GM20000 (cell line): ENCODE measurements at regions not wholly inside any gene's neighbourhood (a gene's known extent, or its start where the extent isn't known, plus 50 kb on each side); places are given as distances from the start of the nearest gene placed in this dataset.

Source experiments
- DNase-seq: peaks from one replicate; pipeline ENCODE4 v3.0.0; 2012; ENCODE audit warnings: low spot score
- TF ChIP-seq, protein P1 (sequence below): IDR thresholded peaks from 2 replicates; pipeline ENCODE4 v1.5.1; 2012; ENCODE audit warnings: mild to moderate bottlenecking, control low read depth; ENCODE audit errors: extremely low read depth, missing control alignments

DNA sequence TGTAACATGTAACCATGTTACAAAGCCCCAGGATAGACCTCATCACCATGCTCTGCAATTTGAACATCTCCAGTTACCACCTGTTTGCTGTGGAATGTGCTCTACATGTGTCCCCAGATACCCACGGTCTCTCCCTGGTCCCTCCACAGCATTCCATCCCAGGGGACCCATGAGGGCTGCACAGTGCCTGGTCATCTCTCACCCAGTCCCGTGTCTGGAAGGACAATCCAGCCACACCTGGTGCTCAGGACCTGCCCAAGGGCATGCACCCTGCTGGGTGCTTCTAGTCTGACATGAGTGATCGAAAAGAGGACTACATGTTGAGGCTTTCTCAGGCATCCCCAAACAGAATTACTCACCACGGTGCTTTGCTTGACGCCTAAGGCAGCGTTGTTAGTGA, 119.6 kb upstream of the ATP10A start:
- TF ChIP-seq, protein P1, sequence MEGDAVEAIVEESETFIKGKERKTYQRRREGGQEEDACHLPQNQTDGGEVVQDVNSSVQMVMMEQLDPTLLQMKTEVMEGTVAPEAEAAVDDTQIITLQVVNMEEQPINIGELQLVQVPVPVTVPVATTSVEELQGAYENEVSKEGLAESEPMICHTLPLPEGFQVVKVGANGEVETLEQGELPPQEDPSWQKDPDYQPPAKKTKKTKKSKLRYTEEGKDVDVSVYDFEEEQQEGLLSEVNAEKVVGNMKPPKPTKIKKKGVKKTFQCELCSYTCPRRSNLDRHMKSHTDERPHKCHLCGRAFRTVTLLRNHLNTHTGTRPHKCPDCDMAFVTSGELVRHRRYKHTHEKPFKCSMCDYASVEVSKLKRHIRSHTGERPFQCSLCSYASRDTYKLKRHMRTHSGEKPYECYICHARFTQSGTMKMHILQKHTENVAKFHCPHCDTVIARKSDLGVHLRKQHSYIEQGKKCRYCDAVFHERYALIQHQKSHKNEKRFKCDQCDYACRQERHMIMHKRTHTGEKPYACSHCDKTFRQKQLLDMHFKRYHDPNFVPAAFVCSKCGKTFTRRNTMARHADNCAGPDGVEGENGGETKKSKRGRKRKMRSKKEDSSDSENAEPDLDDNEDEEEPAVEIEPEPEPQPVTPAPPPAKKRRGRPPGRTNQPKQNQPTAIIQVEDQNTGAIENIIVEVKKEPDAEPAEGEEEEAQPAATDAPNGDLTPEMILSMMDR = no peak
- no peak for DNase-seq

DNA sequence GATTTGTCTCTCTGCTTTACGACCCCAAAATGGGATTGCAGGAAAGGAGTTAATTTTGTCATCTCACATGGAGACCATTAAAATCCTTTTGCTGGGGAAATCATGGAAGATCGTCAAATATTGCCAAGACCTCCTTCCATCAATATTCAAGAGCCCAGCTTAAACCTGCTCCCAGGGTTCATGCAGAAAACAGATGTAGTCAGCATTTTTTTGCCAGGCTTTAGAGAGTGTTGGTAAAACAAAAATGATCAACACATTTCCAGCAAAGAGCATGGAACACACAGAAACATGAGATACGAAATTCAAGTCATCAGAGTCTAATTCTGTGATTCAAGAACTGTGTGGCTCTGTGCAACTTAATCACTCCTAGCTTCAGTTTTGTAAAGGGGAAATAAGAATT, 118.0 kb upstream of the ATP10A start:
- DNase-seq = no peak
- TF ChIP-seq, protein P1 = no peak

- TF ChIP-seq, protein P1 = no peak
- no peak for DNase-seq
Measured at GRCh38 chr15:25972141-25972675, 109.1 kb upstream of the ATP10A start.

- DNase-seq = no peak
- TF ChIP-seq, protein P1 = no peak
Measured at GRCh38 chr15:25971053-25971452, 107.9 kb upstream of the ATP10A start.

GRCh38 chr15:25969886-25970285, 106.8 kb upstream of the ATP10A start:
- TF ChIP-seq, protein P1 = no peak
- DNase-seq = no peak

DNA sequence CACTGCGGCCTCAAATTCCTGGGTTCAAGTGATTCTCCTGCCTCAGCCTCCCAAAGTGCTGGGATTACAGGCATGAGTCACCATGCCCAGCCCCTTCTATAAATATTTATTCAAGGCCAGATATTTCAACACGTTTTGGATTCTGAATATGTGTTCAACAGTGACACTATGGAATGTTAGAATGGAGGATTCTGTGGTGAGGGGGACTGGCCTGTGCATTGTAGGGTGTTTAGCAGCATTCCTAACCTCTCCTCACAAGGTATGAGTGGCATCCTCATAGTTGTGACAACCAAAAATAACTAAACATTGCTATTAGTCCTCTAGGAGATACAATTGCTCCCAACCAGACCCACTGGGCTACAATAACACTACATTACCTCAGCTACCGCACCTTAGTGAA, 104.0 kb upstream of the ATP10A start:
- DNase-seq = no peak
- TF ChIP-seq, protein P1 = no peak

DNA sequence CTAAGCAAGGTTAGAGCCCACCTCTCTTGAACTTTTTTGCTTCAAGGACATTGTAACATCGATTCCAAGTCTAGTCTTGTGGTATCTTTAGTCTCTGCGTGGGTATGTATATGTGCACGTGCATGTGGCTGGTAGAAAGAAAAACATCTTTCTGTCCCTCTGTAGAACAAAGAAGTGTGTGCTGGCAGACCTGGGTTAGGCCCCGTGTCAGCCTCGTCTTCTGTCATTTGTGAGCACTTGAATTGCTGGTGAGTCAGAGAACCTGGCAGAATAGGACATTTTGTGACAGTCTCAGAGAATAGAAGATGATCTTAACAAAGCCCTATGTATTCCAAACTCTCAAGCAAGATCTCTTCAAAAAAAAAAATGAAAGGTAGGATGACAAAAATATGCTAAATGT, 102.2 kb upstream of the ATP10A start:
- no peak for DNase-seq
- TF ChIP-seq, protein P1 = no peak
